IPS-NIHi7 (cell line): ENCODE measurements at regions not wholly inside any gene's neighbourhood (a gene's known extent, or its start where the extent isn't known, plus 50 kb on each side); places are given as distances from the start of the nearest gene placed in this dataset.
"Not testable (repeated sequence)": the region's sequence is repeated elsewhere in the genome, so short reads cannot be mapped to it uniquely, and the experiment has no call there.

Source experiments
- DNase-seq: peaks from one replicate; pipeline ENCODE4 v3.0.0; 2012; ENCODE audit warnings: mixed read lengths; ENCODE audit errors: extremely low spot score

GRCh38 chr3:106345353-106346027 is 476.7 kb upstream of the CBLB start:
- no peak for DNase-seq

DNA sequence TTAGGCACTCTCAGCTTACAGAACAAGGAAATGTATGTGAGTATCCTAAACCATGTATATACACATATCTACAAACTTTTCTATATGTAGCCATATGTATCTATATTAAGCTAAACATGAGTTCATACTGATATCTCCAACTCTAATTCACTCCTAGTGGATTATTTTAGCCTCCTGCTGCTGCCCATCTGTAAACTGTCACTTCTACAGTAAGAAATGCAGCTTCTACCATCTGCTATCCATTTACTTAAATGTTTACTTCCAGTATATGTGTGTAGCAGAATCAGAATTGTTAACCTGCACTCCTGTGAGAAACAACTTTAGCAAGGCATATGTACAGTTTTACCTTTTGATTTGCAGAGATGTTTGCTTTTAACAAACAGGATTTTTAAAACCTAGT is 478.5 kb upstream of the CBLB start:
- no peak for DNase-seq

GRCh38 chr3:106348139-106348690 is 479.4 kb upstream of the CBLB start:
- DNase-seq: no peak

DNA sequence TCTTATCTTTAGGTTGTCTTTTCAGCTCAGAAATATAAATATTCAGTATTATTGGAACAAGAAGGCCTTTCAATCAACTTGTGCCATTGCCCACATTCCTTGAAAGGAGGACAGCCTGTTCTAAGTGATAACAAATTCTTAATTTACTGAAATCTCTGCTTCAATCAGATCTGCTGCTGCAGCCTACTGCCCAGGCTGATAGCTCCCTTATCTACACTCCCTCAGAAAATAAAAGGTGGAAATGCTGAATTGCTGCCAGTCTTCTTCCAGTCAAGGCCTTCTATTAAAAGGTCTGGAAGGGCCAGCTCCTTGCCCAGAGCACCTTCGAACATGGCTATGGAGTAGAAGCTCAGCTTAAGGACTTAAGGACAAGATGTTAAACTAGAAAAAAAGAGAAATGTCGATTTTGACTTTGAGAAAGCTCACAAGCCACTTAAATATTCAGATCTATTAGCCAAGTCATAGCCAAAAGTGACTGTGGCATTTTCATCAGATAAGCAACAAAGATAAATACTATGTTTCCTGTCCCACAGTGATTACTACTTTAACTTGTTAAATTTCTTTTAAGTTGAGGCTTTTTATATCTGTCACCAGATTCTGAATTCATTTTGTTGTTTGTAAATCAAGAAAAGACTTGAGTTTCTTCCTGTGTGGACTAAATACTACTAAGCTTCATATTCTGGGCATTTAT is 480.5 kb upstream of the CBLB start:
- DNase-seq: no peak

DNA sequence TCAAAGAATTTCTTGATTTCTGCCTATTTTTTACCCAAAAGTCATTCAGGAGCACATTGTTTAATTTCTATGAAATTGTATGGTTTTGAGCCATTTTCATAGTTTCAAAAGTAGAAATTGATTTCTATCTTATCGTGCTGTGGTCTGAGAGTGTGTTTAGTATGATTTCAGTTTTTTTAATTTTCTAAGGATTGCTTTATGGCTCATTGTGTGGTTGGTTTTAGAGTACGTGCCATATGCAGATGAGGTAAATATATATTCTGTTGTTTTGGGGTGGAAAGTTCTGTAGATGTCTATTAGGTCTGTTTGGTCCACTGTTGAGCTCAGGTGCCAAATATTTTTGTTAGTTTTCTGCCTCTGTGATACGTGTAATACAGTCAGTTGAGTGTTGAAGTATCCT is 487.1 kb upstream of the CBLB start:
- DNase-seq: no peak

GRCh38 chr3:106359692-106360091 is 490.9 kb upstream of the CBLB start:
- no peak for DNase-seq

DNA sequence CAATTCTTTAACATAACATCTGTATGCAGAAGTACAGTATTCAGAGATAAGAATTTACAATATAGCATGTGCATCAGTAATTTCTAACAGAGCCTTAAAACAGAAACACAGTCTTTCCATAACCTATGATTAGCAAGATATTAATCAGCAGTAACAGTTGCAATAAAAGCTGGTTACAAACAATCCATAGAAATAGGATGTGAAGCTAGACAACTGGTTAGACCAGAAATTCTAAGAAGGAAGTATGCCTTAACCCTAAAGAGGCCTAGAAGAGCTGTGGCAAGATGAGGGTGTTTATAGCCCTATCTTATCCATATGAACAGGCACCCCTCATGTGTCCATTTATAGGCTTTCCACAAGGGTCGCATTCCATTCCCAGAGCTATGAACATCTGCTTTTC is 492.1 kb upstream of the CBLB start:
- not testable (repeated sequence) for DNase-seq

DNA sequence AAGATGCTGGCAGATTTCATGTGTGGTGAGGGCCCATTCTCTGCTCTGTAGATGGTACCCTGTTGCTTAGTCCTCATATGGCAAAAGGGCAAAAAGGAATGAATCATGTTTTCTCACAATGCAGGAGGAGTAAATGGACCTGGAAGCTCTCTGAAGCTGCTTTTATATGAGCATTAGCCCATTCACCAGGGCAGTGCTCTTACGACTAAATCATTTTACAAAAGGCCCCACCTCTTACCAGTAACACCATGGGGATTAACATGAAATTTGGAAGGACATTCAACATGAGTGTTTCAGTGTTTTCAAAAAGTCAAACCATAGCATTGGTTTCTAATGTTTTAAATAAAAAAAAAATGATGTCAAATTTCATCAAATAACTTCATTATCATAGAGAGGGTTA is 495.7 kb upstream of the CBLB start:
- no peak for DNase-seq

- no peak for DNase-seq
Measured at GRCh38 chr3:106365061-106365691, 496.4 kb upstream of the CBLB start.

DNA sequence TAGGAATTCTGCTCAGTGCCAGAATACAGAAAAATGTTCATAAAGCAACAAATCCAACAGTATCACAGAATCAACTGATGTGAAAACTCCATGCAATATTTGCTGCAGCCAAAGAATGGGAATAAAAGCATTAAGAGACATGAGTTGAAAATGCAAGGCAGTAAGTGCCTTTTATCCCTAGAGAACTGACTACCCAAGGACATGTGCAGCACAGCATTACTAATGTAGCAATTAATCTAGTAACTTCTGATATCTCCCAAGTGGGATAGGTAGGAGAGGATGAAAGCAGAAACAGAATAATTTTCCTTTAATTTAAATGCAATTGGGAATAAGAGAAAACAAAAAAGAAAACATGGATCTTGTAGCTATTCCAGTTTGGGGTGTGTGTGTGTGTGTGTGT is 497.5 kb upstream of the CBLB start:
- no peak for DNase-seq

DNA sequence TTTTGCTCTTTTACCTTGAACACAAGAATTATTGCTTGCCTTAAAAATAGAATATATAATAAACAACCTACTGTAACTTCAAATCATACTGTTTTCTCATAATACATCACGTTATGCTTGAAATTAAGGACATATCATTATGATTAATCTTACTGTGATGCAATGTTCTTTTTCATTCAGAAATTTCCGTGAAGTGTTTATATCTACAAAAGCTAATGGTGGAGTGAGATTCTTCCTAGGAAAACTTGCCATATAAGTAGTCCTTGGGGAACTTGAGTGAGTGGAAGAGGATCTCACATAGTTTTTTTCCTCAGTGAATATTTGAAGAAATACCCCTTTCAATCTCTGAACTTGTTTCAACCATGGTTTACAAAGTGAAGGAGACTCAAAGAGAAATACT is 498.7 kb upstream of the CBLB start:
- DNase-seq: no peak

DNA sequence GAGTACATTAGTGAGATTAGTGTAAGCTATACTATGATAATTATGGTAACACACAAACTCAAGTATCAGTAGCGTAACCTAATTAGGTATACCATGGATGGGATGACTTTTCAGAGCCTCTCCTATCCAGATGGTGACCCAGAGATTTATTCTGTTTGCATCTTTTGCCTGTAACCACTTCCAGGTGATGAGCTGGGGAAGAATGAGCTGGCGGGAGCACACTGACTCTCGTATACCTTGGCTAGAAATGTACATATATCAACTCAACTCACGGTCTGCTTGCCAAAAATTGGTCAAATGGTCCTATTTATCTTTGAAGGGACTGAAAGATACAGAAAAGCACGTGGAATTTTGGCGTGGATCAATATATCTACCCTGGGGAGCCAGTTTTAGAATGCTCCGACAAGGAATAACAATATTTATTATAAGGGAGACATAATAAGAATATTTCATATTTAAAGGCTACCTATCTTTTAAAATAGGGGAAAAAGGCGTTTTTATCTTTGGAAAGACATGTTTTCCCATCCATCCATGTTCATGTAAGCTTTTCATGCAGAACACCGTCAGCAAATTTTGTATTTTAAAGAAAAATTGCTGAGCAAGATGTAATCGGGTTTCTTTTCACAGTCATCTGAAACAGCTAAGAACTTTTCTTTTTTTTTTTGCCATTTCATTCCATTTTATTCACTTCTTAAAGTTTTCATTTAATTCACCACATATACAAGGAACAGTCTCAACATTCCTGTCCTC is 502.6 kb upstream of the CBLB start:
- DNase-seq: no peak

DNA sequence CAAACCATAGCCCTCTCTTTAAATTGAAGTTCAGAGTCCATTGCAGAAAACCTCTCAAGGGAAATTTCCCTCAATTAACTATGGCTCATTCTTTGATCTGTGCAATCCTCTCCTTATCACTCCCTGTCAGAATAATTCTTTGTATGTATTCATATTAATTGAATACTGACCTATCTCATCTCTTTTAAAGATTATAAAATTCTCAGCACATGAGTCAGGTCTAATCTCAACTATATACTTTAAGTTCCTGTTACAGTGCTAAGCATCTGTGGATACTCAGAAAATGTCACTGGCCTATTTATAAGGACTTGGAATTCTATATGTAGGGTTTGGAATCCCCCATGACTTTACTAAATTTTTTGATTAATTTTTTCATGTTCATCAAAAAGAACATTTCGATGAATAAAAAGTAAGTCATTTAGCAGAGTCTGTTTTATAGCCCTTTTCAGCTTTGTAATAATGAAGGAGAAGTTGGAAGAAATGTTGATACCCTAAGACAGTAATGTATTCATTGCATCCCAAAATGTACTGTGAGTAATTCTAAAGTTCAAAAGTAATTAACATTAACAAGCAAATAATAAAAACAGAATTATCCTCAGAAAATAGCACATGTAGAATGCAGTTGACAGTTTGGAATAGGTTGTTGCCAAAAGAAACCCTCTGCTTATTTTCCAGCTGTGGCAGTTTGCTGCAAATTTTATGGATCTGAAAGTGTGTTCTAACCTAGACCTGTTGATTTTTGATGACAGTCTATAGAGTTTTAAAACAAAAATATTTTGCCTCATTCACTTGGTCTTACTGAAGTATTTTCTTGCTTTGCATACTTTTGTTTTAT is 503.4 kb upstream of the CBLB start:
- DNase-seq: no peak

DNA sequence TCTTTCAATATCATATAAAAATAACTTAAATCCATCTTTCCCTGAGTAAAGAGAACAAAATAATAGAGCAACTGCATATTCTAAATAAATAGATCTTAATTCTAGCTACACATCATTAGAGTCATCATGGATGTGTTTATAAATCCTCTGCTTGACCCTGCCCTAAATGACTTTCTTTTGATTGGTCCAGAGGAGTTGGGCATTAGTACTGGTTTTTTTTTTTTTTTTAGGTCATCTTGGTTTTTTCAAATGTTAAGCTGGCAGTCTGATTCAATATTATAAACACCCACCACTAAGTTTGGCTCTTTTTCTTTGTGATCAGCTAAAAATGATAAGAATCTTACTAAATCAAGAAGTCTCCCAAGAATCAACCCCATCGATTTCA is 504.0 kb upstream of the CBLB start:
- no peak for DNase-seq

DNA sequence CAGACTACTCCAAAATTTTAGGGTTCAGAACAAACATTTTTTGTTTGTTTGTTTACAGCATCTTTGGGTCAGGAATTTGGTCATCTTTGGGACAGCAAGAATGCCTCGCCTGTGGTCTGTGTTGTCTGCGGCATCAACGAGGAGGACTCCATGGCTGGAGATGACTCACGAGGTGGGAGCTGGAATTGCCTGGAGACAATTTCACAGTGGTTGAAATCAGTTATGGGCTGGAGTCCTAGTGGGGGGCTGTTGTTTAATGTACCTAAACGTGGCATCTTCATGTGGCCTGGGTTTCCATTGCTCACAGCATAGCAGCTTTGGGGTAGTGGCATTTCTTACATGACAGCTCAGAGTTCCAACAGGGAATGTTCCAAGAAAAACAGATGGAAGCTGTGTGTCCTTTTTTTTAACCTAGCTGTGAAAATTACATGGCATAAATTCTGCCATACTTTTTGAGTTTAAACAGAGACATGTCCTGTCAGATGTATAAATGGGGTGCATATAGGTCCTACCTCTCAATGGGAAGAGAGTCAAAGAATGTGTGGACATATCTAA is 507.3 kb upstream of the CBLB start:
- DNase-seq: no peak

GRCh38 chr3:106379251-106379750 is 510.5 kb upstream of the CBLB start:
- no peak for DNase-seq

DNA sequence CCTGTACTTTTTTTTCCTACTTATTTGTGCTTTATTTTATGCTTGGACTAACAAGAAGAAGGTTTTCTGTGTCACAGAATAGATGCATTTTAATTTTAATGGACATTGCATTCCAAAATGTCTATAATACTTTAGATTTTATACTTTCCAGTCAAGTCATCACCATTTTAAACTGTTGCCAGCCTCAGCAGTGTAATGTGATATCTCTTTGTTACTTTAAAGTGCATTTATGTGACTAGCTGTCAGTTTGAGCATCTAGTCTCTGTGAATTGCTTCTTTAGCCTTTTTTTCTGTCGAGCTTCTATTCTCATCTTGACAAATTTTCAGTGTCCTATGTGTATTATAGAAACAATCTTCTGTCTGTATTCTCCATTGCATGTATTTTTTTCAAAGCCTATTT is 511.4 kb upstream of the CBLB start:
- no peak for DNase-seq

DNA sequence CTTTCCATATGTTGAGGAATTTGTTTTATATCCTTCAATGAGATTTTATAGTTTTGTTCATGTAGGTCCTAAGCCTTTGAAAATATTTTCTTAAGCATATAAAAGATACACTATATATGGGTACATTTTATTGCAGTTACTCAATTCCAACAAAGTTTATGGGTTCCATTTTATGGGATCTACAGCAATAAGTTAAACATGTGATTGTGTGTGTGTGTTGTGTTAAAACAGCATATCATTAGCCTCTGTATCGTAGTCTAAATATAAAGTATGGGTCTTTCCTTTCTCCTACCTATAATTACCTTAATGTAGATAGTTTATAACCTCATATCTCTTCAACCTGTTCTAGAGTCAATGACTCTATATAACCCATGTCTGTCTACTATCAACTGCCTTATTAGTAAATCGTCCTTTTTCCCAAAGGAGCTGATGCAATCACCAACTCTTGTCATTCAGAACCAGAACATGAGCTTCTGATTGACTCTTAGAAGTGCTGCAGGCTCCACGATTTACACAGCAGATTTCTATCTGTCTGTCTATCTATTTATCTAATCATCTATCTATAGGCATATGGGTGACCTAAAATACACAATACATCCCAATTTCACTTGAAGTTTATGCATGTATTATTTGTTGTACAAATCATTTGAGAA is 512.6 kb upstream of the CBLB start:
- no peak for DNase-seq

- no peak for DNase-seq
Measured at GRCh38 chr3:106381939-106382335, 513.1 kb upstream of the CBLB start.

- DNase-seq: no peak
Measured at GRCh38 chr3:106386050-106386449, 517.2 kb upstream of the CBLB start.
